B cell (primary cell): ENCODE measurements at regions not wholly inside any gene's neighbourhood (a gene's known extent, or its start where the extent isn't known, plus 50 kb on each side); places are given as distances from the start of the nearest gene placed in this dataset.

ENCODE experiments used
- CTCF ChIP-seq: fragments of 200-600 bp; IDR thresholded peaks from one replicate; pipeline ENCODE4 v1.8.0; 2022; ENCODE audit warnings: antibody characterized with exemption, mild to moderate bottlenecking
- EZH2 ChIP-seq: IDR thresholded peaks from 2 replicates; pipeline ENCODE4 v1.6.1; 2012; ENCODE audit warnings: borderline replicate concordance, low read depth, mild to moderate bottlenecking, moderate library complexity, low read length; ENCODE audit not compliant: insufficient read depth, poor library complexity, severe bottlenecking

- TF ChIP-seq CTCF (no peak), EZH2 (no peak)
Observed at GRCh38 chr3:103371411-103371810, 936.6 kb downstream of the ZPLD1 start.
